HG03108 (cell line): ENCODE measurements at regions not wholly inside any gene's neighbourhood (a gene's known extent, or its start where the extent isn't known, plus 50 kb on each side); places are given as distances from the start of the nearest gene placed in this dataset.
"Not testable (repeated sequence)": the region's sequence is repeated elsewhere in the genome, so short reads cannot be mapped to it uniquely, and the experiment has no call there.

Source experiments
- ATAC-seq: cut with Tn5 transposase; IDR thresholded peaks from one replicate; pipeline ENCODE4 v1.9.1; 2021; ENCODE audit warnings: moderate library complexity; ENCODE audit not compliant: unreplicated experiment

GRCh38 chr4:110364911-110365520 is 110.9 kb upstream of the ENPEP start:
- no peak for ATAC-seq

GRCh38 chr4:110361921-110362320 is 114.0 kb upstream of the ENPEP start:
- ATAC-seq = no peak

GRCh38 chr4:110359076-110359475 is 116.9 kb upstream of the ENPEP start:
- ATAC-seq = no peak

- no peak for ATAC-seq
Observed at GRCh38 chr4:110357521-110357920, 118.4 kb upstream of the ENPEP start.

- ATAC-seq = no peak
Observed at GRCh38 chr4:110354460-110354859, 121.5 kb upstream of the ENPEP start.

- no peak for ATAC-seq
Observed at GRCh38 chr4:110352670-110353442, 123.1 kb upstream of the ENPEP start.

GRCh38 chr4:110348711-110349383 is 127.1 kb upstream of the ENPEP start:
- ATAC-seq = no peak

GRCh38 chr4:110347805-110348204 is 128.2 kb upstream of the ENPEP start:
- ATAC-seq = no peak

- no peak for ATAC-seq
Observed at GRCh38 chr4:110344165-110344564, 131.8 kb upstream of the ENPEP start.

GRCh38 chr4:110343534-110343933 is 132.4 kb upstream of the ENPEP start:
- no peak for ATAC-seq

GRCh38 chr4:110341118-110341517 is 134.8 kb upstream of the ENPEP start:
- ATAC-seq = not testable (repeated sequence)

GRCh38 chr4:110335399-110335798 is 137.0 kb upstream of the ELOVL6 start:
- ATAC-seq = no peak

GRCh38 chr4:110332483-110332882 is 134.1 kb upstream of the ELOVL6 start:
- ATAC-seq = no peak

- ATAC-seq = not testable (repeated sequence)
Observed at GRCh38 chr4:110326426-110326825, 128.0 kb upstream of the ELOVL6 start.

GRCh38 chr4:110310795-110311194 is 112.4 kb upstream of the ELOVL6 start:
- ATAC-seq = no peak

GRCh38 chr4:110309675-110310074 is 111.3 kb upstream of the ELOVL6 start:
- no peak for ATAC-seq

GRCh38 chr4:110306303-110306702 is 107.9 kb upstream of the ELOVL6 start:
- ATAC-seq = no peak

GRCh38 chr4:110305455-110305854 is 107.0 kb upstream of the ELOVL6 start:
- no peak for ATAC-seq

- ATAC-seq = peak; percentile 75
Observed at GRCh38 chr4:110296892-110297291, 98.5 kb upstream of the ELOVL6 start.

GRCh38 chr4:110294165-110294564 is 95.8 kb upstream of the ELOVL6 start:
- ATAC-seq = no peak

GRCh38 chr4:110292994-110293744 is 94.8 kb upstream of the ELOVL6 start:
- no peak for ATAC-seq
